HG02763 (cell line): ENCODE measurements at regions not wholly inside any gene's neighbourhood (a gene's known extent, or its start where the extent isn't known, plus 50 kb on each side); places are given as distances from the start of the nearest gene placed in this dataset.

Experiments
- ATAC-seq: cut with Tn5 transposase; IDR thresholded peaks from one replicate; pipeline ENCODE4 v1.9.1; 2021; ENCODE audit warnings: mild to moderate bottlenecking, moderate library complexity; ENCODE audit not compliant: unreplicated experiment

DNA sequence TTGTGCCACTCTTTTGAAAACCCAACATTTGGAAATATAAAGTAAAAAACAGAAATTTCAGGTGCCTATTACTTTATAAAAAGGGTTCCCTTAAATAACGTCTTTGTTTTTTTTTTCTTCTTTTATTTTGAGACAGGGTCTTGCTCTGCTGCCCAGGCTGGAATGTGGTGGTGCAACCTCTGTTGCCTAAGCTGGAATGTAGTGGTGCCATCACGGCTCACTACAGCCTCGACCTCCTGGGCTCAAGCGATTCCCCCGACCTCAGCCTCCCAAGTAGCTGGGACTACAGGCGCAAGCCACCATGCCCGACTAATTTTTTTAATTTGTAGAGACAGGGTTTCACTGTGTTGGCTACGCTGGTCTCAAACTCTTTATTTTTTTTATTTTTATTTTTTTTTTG, 110.2 kb upstream of the HNRNPU start:
- no peak for ATAC-seq

DNA sequence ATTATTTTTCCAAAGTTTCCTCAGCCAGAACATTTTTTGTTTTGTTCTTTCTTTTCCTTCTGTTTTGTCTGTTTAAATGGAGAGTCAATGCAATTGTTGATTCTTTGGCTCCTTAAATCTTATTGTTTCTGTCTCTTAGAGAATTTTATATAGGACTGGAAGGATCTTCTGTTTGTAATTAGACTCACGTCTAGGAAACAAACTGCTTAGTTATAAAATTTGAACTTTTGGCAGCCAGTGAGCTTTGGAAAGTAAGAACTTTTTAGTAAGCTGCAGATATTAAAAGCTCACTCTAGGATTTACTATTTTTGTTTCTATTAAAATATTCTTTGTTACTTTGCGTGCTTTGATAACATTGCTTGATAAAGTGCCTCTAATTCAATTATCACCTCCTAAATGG, 109.8 kb upstream of the HNRNPU start:
- ATAC-seq = no peak

DNA sequence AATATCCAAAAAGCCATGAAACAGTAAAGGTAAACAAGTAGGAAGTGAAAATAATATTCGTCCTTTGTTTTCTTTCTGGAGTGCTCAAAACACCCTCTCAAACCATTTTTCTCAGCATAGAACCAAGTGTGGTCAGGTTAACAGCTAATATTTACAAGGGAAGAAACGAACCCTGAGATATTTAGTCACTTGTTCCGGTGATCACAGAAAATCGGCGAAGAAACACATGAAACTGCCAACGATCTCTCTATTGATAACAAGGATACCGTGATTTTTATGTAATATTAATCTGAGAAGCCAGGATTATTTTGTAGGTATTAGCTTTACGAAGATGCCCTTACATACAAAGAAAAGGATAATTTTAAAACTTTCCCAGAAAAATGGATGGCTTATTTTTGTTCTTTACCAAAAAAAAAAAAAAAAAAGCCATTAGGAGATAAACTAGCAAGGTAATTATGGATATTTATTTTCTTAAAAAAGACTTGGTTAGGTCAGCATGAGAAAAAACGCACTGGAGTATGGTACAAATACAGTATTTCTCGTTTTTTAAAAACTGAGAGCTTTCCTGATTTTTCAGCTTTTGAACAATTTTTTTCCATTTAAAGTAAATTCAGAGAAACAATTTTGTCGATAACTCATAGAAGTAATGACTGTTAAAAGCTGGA, 107.3 kb upstream of the HNRNPU start:
- ATAC-seq = no peak

DNA sequence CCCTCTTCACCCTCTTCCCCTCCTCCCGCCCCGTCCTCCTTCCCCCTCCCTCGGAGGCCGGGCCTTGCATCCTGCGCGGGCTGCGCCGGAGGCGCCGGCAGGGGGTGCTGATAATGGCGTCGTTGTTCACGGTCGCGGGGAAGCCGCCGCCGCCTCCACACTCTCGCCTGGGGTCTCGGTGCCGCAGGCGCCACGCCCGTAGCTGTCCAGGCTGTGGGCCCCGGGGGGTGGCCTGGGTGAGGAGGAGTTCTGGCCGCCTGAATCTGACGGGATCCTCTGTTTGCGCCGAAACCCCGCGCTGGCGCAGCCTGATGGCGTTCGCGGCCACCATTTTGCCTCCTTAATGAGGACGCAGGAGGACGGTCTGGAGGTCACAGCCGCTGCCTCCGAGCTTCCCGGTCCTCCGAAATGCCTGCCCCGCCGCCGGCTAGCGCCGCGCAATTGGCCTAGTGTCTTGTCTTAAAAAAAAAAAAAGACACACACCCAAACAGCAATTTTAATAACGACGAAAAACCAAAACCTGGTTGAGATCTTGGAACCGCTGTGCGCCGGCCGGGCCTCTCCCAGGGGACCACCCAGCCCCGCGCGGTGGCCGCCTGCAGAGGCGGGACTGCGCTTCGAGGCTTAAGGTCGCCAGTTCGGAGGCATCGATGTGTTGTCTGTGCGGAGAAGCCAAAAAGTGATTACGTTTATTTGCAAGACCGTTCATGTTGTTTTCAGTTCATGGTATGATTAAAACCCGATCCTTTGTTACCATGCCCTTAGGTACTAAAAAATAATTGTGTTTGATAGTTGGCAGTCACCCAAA, 106.6 kb upstream of the HNRNPU start:
- ATAC-seq = peak; percentile 76

DNA sequence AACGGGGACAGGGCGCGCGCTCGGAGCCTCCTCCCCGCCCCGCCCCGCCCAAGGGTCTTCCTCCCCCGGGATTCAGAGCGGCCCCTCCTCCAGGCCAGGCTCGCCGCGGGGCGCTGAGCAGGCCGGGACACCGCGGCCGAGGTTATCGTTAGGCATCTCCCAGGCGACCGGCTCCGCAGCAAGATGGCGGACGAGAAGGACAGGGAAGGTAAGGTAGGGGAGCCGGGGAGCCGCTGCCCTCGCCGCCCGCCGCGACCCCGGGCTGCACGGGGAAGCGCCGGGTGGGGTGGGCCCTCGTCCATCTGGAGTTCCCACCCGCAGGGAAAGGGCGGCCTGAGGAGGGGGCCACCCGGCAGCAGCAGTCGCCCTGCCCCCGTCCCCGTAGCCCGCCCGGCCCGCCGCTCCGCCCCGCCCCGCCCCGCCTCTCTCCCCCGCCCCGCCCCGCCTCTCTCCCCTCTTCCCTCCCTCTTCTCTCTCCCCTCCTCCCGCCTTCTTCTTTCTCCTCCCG, 105.9 kb upstream of the HNRNPU start:
- peak; percentile 59 for ATAC-seq

- ATAC-seq = peak; percentile 27
Observed at GRCh38 chr1:244969355-244970235, 105.3 kb upstream of the HNRNPU start.

GRCh38 chr1:244968881-244969280, 104.5 kb upstream of the HNRNPU start:
- ATAC-seq = no peak

DNA sequence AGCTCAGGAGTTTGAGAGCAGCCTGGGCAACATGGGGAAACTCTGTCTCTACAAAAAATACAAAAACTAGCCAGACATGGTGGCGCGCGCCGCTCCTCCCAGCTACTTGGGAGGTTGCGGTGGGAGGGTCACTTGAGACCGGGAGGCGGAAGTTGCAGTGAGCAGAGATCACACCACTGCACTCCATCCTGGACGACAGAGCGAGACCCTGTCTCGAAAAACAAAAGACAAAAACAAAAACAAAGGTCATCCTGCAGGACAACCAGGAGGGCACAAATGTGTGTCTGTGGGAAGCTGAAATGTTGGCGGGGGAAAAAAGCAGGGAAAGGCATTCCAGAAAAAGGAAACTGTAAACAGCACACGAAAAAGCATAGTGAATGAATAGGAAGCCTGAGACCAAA, 104.1 kb upstream of the HNRNPU start:
- no peak for ATAC-seq

- no peak for ATAC-seq
Observed at GRCh38 chr1:244967159-244967558, 102.8 kb upstream of the HNRNPU start.

- no peak for ATAC-seq
Observed at GRCh38 chr1:244965185-244966030, 101.1 kb upstream of the HNRNPU start.

GRCh38 chr1:244964112-244964971, 100.0 kb upstream of the HNRNPU start:
- no peak for ATAC-seq

DNA sequence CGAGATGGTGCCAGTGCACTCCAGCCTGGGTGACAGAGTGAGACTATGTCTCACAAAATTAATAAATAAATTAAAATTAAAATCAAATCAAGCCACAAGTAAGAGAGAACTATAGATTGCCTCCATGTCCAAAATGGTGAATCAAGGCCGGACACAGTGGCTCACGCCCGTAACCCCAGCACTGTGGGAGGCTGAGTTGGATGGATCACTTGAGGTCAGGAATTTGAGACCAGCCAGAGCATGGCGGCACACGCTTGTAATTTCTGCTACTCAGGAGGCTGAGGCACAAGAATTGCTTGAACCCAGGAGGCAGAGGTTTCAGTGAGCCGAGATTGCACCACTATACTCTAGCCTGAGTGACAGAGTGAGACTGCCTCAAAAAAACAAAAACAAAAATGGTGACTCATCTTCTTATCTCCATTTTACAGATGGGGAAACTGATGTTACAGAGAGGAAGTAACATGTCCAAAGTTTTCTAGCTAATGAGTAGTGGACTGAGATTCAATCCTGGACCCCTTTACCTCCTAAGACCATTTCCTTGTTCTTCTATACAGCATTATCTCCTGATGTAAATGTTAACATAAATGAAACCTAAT, 99.0 kb upstream of the HNRNPU start:
- no peak for ATAC-seq

DNA sequence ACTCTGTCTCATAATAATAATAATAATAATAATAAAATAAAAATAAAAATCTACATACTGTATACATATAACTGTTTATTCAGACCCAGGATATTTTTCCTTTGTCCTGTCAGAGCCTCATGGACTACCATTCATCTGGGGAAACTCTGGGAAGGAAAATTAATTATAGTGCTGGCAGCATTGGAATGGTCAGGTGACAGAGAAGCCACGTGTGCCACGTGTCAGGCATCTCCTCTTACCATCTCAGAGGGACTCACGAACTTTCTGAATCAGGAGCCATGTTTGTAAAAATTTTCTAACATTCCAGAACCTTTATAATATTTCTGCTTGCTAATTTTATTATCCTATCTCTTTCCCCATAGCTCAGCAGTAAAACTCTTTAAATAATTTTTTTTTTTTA, 97.8 kb upstream of the HNRNPU start:
- ATAC-seq = no peak

- no peak for ATAC-seq
Observed at GRCh38 chr1:244960904-244961303, 96.6 kb upstream of the HNRNPU start.

DNA sequence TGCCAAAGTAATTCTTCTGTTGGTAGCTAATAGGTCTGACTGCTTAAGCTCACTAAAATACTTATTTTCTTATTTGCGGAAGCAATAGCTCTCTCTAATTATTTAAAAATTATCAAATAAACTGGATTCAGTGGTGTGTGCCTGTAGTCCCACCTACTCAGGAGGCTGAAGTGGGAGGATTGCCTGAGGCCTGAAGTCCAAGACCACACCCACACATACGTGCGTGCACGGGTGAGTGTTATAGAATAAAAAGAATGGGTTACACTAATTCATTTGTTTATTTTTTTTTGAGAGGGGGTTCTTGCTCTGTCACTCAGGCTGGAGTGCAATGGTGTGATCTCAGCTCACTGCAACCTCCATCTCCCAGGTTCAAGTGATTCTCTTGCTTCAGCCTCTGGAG, 94.2 kb upstream of the HNRNPU start:
- ATAC-seq = no peak

GRCh38 chr1:244957525-244957924, 93.2 kb upstream of the HNRNPU start:
- ATAC-seq = no peak

DNA sequence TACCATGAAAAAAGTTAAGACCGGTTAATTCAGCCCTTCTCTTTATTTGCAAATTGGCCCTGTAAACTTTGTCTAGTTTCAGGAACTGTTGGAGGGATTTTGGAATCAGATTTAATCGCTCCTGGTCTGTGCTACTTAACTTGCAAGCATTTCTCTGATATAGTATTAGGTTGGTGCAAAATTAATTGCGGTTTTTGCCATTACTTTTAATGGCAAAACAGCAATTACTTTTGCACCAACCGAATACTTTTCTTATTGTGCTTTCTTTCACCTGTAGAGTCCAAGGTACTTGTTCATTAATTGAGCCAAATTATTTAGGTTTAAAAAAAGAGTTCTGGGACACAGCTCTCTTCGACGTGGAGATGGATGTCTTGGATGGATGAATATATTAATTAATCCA, 92.8 kb upstream of the HNRNPU start:
- ATAC-seq = no peak

DNA sequence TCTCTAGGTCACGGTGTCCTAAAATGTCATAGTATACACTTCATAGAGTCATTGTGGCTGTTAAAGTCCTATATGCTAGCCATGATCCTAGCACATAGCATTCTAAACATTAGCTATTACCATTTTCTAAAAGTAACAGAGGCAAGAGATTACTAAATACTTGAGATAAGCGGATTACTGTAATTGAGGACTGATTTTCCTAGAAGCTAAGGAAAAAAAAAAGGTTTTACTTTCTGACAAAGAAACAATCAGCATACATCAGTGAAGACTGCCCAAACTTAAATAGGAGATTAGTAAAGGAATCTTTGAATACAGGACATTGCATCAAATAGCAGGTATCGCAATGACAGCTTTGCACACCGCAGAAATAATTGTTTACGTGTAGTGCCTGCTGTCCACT, 91.3 kb upstream of the HNRNPU start:
- no peak for ATAC-seq

DNA sequence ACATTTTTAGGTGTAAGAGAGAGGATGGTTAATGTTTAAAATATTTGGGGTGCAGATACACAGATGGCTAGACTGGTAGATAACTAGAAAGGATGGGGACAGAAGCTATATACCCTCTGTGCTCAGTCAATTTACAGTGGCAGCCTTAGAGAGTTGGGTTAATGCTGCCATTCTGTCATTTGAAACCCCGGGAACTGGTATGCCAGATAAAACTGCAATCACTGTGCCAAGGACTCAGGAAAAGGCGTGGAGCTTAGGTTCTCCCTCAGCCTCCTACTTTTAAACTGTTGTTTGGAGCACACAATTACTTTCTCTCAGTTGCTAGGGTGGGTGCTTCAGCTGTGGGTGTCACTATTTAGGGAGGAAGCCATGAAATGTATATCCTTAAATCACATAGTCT, 90.0 kb upstream of the HNRNPU start:
- no peak for ATAC-seq
